Breast epithelium (tissue), 3 donors: ENCODE measurements at regions not wholly inside any gene's neighbourhood (a gene's known extent, or its start where the extent isn't known, plus 50 kb on each side); places are given as distances from the start of the nearest gene placed in this dataset.

ENCODE experiments used
- POLR2A ChIP-seq: fragments of 450-650 bp; IDR thresholded peaks from one replicate; pipeline ENCODE4 v1.6.1; 2016; ENCODE audit warnings: antibody characterized with exemption, mild to moderate bottlenecking, moderate library complexity
- POLR2AphosphoS5 ChIP-seq, 3 donors: sonication (generic); formaldehyde crosslinking; IDR thresholded peaks; one replicate each; pipeline ENCODE4 v1.6.1; 2017; ENCODE audit warnings: antibody characterized with exemption in 3 of 3
- TF ChIP-seq, protein P1 (sequence below), 3 donors: fragments of 450-650 bp; IDR thresholded peaks; one replicate each; pipeline ENCODE4 v1.5.1; 2016 to 2017; ENCODE audit warnings: antibody characterized with exemption in 3 of 3, mild to moderate bottlenecking in 3 of 3, moderate library complexity in 3 of 3

DNA sequence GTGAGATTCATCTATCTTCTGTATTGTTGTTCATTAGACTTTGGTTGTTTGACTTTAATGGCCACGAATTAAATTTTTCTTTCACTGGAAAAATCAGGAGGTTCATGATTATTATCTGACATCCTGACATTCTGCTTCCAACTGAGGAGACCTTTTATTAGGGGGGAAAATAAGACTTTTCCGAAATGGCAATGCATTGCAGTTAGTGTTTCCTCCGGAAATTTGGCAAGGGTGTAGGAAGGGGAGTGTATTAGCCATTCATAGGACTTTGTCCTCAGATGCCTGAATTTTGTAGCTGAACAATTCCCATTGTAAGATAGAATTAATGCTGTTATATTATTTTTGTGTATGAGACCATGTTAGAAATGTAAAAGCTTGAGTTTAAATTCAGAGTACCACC lies 450.6 kb upstream of the TGFBR2 start:
- TF ChIP-seq, protein P1, sequence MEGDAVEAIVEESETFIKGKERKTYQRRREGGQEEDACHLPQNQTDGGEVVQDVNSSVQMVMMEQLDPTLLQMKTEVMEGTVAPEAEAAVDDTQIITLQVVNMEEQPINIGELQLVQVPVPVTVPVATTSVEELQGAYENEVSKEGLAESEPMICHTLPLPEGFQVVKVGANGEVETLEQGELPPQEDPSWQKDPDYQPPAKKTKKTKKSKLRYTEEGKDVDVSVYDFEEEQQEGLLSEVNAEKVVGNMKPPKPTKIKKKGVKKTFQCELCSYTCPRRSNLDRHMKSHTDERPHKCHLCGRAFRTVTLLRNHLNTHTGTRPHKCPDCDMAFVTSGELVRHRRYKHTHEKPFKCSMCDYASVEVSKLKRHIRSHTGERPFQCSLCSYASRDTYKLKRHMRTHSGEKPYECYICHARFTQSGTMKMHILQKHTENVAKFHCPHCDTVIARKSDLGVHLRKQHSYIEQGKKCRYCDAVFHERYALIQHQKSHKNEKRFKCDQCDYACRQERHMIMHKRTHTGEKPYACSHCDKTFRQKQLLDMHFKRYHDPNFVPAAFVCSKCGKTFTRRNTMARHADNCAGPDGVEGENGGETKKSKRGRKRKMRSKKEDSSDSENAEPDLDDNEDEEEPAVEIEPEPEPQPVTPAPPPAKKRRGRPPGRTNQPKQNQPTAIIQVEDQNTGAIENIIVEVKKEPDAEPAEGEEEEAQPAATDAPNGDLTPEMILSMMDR (IDR thresholded peaks at IDR 0.05): no peak
- TF ChIP-seq POLR2A: no peak
- no peak for TF ChIP-seq POLR2AphosphoS5 (IDR thresholded peaks at IDR 0.05)
